NCI-H345 treated with DMSO at 0.1 percent for 48 hours (cell line): ENCODE measurements at regions not wholly inside any gene's neighbourhood (a gene's known extent, or its start where the extent isn't known, plus 50 kb on each side); places are given as distances from the start of the nearest gene placed in this dataset.
A peak's percentile ranks its signal among the peaks of the same experiment; 100 is the strongest.
"Not testable (repeated sequence)": the region's sequence is repeated elsewhere in the genome, so short reads cannot be mapped to it uniquely, and the experiment has no call there.

ENCODE experiments used
- DNase-seq: peaks from one replicate; lab custom pipeline; 2025; ENCODE audit not compliant: unreplicated experiment; lab: John Stamatoyannopoulos, UW

- not testable (repeated sequence) for DNase-seq
These were observed 179.9 kb upstream of the OR13F1 start for GRCh38 chr9:104323967-104324694.

DNA sequence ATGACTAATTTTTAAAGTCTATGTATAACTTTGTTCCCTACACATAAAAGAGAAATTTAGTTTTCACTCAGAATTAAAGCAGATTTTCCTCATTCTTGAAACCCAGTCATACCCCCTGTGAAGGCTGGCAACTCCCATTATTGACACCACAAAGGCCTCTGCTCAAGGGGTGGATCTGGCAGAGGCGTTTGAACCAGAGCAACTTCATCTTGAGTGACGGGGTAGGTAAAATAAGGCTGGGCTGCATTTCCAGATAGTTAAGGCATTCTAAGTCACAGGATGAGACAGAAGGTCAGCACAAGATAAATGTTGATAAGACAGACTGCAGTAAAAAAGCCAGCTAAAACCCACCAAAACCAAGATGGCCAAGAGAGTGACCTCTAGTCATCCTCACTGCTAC is 177.2 kb upstream of the OR13F1 start:
- DNase-seq: no peak

GRCh38 chr9:104329245-104329644 is 174.8 kb upstream of the OR13F1 start:
- no peak for DNase-seq

- no peak for DNase-seq
These were observed 173.2 kb upstream of the OR13F1 start for GRCh38 chr9:104330841-104331240.

GRCh38 chr9:104334549-104334948 is 169.5 kb upstream of the OR13F1 start:
- DNase-seq: no peak

GRCh38 chr9:104339692-104340091 is 164.4 kb upstream of the OR13F1 start:
- no peak for DNase-seq

DNA sequence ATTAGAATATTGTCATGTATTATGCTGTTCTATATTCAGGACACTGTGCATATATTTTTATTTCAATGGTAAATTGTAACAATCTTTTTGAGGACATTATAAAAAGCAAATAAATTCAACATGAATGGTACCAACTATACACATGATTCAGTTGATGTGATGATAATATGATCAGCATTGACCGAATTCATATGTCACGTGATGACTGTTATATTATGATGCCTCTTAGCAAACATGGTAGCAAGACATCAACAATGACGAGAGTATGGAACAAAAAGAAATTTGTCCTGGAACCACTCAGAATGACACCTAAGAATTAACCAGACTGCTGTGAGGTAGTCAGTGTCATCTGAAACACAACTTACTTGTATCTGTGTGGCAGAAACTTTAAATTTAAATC is 161.5 kb upstream of the OR13F1 start:
- no peak for DNase-seq

- no peak for DNase-seq
These were observed 159.0 kb upstream of the OR13F1 start for GRCh38 chr9:104345061-104345460.

DNA sequence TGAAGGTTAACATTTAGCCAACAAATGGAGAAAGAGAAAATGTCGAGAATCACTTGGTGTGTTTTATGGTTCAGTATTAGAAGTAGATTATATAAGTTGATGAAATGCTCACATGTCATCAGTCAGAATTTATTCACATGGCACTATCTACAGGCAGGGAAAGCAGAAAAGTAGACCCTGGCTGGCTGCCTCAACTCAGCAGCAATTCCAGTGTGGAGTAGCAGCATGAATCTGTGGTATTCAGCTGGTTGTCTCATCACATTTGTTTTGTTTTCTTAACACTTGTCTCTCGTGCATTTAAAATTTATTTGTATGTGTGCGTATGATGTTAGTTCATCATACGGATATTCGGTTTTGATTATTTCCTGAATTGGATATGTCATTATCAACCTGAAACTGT is 153.5 kb upstream of the OR13F1 start:
- DNase-seq: no peak

DNA sequence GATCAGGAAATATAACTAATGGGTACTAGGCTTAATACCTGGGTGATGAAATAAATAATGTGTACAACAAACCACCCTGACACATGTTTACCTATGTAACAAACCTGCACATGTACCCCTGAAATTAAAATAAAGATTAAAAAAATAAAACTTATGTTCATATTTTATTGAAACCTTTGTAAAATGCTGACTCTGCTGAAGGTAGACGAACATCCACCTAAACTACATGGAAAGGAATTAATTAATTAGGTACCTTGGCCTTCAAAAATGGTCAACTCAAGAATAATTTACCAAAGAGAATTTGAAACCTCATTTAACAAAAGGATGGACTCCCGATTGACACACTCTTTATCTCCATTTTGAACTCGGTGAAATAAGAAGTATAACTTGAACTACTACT is 152.3 kb upstream of the OR13F1 start:
- DNase-seq: no peak

DNA sequence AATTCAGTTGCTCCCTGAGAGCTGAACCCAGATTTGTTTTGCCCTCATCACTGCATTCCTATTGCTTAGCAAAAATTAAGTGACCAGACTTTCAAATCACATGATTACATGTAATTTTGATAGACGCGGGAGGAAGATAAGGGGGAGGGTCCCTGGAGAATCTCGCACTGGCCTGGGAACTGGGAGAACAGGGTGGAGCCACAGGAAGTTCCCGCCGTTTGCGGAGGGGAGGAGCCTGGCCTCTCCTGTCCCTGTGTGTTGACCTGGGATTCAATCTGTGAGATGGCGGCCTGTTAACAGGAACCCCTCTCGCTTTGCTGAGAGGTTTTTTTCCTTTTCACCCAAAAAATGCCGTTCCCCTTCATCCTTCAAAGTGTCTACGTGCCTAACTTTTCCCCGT is 142.9 kb upstream of the OR13F1 start:
- DNase-seq: no peak

GRCh38 chr9:104362912-104363472 is 141.1 kb upstream of the OR13F1 start:
- no peak for DNase-seq

DNA sequence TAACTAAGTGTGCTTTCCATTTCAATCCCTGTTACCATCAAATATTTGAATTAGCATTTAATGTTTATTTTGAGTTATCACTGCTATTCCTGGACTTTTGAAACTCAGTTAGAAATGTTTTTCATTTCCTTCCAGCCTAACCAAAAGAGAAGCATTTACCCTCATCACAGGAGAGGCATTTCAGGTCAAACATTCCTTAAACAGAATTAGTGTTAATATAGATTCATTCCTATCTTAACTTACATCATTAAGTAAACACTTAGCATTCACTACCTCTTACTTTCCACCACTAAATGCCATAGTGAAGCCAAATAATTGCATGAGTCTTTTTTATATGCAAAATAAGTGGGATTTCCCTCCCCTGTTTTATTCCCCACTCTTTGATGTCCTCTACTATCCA is 136.6 kb upstream of the OR13F1 start:
- DNase-seq: no peak

DNA sequence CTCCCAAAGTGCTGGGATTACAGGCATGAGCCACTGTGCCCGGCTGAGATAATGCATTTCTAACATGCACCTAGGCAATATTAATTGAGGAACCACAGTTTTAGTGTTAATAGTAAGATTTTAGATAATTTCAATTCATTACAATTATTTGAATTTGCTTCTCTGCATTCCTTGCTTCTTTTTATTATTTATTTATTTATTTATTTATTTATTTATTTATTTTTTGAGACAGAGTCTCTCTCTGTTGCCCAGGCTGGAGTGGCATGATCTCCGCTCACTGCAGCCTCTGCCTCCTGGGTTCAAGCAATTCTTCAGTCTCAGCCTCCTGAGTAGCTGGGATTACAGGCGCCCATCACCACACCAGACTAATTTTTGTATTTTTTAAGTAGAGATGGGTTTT is 135.7 kb upstream of the OR13F1 start:
- DNase-seq: not testable (repeated sequence)

- no peak for DNase-seq
These were observed 129.4 kb upstream of the OR13F1 start for GRCh38 chr9:104374711-104375110.

DNA sequence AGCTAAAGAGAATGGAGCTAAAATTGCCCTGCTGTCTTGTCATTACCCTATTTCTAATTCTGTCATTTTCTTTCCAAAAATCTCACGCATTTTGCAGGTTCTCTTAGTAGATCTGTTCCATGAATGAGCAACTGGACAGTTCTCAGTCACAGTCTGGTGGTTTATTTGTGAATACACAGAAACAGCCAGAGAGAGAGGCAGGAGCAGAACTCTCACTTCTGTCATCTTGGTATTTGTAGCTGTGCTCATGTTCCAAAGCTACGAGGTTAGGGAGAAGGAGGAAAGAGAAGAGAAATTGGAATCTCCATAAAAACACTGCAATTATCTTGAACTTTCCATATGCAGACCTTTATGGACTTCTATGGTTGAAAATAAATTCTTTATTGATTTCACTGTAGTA is 118.0 kb upstream of the OR13F1 start:
- no peak for DNase-seq

DNA sequence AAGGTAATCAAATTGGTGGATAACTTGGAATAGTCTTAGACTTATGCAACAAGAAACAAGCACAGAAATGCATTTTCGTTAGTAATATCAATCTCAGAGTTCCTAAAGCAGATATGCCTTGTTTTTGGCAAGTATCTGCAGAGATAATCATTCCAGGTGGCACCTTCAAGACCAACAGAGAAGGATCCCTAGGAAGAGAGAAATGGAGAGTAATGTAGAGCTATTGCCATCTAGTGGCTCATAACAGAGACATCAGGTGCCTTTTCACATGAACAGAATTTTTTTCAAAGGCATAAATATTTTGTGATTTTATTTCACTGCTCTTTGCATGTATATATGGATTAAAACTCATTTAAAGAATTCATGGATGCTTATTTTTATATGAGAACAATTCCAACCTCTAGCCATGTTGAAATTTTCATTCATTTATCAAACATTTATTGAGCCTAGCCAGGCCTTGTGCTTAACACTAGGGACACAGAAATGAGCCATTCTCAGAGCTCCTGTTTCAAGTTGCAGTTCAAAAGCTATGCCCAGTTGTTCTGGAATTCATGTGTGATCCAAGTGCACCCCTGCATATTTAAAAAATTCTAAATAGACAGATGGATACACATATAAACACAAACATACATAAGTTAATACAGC is 117.5 kb upstream of the OR13F1 start:
- DNase-seq: peak; percentile 25

DNA sequence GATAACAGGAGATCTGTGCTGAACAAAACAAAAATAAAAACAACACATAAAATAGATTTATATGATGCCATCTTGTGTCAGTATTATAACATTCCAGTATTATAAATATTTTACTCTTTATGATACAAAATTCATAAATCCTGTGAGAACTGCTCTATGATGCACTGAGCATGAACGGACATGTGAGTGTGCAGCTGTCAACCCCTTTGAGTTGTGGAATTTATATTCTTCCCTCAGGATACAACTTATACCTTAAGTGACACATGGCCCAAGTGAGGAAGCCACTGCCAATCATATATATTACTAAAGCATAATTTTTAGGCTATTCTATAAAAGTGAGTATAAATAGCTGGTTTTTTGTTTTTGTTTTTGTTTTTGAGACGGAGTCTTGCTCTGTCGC is 116.0 kb upstream of the OR13F1 start:
- no peak for DNase-seq

DNA sequence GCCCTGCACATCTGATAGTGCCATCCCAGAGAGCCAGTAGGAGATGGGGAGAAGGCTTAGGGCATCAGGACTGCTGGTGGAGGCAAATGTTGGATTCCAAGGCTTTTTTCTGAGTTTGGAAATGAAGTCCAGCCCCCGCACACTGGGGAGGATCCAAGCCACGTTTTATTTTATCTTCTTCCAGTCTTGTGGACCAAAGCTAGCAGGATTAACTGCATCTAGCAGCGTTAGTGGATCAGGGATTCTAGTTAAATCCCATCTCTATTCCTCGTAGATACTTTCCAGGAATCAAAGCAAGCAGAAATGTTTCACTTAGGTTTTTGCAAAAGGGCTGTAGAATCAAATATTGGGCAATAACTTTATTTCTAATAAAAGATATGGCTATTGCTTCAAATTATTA is 114.7 kb upstream of the OR13F1 start:
- no peak for DNase-seq

DNA sequence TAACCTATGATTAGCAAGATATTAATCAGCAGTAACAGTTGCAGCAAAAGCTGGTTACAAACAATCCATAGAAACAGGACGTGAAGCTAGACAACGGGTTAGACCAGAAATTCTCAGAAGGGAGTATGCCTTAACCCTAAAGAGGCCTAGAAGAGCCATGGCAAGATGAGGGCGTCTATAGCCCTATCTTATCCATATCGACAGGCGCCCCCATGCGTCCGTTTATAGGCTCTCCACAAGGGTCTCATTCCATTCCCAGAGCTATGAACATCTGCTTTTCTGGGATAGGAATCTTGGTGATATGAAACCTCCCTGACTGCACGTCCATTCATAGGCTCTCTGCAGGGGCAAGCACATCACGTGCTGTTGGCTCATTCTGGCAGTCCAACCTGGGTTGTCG is 109.2 kb upstream of the OR13F1 start:
- not testable (repeated sequence) for DNase-seq

DNA sequence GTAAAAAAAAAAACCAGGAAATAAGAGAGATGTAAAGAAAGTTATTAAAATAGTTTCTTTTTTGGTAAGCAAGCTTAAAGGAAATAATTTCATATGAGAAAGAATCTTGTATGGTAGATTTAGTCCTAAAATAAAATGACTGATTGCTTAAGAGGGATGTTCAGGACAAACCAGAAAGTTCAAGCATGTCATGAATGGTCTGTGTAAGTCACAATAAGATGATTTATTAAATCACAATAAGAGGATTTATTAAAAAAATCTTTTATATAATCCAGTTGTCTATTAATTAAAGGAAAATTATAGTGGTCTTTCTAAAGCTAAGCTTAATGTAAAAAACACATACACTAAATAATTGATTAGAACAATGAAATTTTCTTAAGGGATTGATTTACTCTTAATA is 91.8 kb upstream of the OR13F1 start:
- no peak for DNase-seq

GRCh38 chr9:104416470-104416869 is 87.6 kb upstream of the OR13F1 start:
- DNase-seq: no peak

DNA sequence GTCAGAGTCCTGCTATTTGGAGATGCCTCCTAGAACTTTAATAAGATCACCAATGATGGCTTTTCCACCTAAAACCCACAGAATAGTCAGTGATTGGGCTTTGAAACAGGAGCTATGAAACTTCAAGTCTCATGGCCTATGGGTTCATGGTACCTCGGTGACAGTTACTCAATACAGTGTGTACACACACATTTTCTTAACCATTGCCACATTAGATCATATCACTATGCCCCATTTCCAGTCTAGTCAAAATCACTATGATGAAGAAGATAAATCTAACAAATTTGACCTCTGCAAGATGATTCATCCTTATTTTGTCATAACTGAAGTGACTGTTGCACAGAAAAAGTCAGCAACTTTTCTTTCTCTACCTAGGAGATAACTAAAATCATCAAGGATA is 86.8 kb upstream of the OR13F1 start:
- no peak for DNase-seq
